ENCODE measurements at regions not wholly inside any gene's neighbourhood (a gene's known extent, or its start where the extent isn't known, plus 50 kb on each side); places are given as distances from the start of the nearest gene placed in this dataset.

DNA sequence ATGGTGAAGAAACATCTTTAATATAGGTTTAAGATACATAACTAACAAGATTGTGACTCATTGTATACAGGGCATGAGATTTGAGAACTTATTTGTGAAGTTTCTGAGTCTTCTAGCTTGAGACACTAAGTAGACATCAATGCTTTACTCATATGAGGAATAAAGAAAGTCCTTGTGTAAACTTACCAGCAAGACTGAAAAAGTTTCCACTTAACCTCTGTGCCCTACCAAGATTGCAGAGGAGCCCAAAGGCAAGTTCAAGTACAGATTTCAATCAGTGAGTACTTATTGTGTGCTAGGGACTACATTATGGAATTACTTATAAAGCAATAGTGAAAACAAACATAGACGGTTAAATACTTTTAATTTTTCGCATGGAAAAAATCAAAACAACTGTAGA is 1041.2 kb upstream of the CELF4 start:
- H3K36me3 ChIP-seq (ENCODE audit: insufficient read depth, low read length), result no peaks in the 10 kb centered on the region
- H3K9ac ChIP-seq (ENCODE audit: low read length), result no peak overlapping the region
- no peaks in the 10 kb centered on the region for H3K4me1 ChIP-seq (ENCODE audit: insufficient read depth, low read length)
- Mint-ChIP-seq H3K4me1 (ENCODE audit: low read depth, unreplicated experiment) (peaks cover 4% of the 10 kb centered on the region), H3K36me3 (ENCODE audit: low read depth, unreplicated experiment) (no peaks in the 10 kb centered on the region), H3K9me3 (ENCODE audit: unreplicated experiment) (no peaks in the 10 kb centered on the region), H3K27ac (ENCODE audit: unreplicated experiment) (no peak overlapping the region), H3K4me3 (ENCODE audit: unreplicated experiment) (no peak overlapping the region), H3K27me3 (ENCODE audit: low read depth, unreplicated experiment) (no peaks in the 10 kb centered on the region)
- DNase-seq (ENCODE audit: low read depth) (no peak), FAIRE-seq (no peak)
- H3K4me2 ChIP-seq (ENCODE audit: low read length), result no peak overlapping the region
- H3K4me3 ChIP-seq (ENCODE audit: insufficient read depth, low read depth, low read length), result no peak overlapping the region
- no peaks in the 10 kb centered on the region for H3K9me3 ChIP-seq (ENCODE audit: insufficient read depth, low read depth, low read length)
- TF ChIP-seq CTCF (IDR thresholded peaks at IDR 0.05; ENCODE audit: insufficient read depth, low read depth, low read length), result no peak
- no peak for TF ChIP-seq EZH2 (IDR thresholded peaks at IDR 0.05; ENCODE audit: insufficient read depth, low read length)
- no peaks in the 10 kb centered on the region for H4K20me1 ChIP-seq (ENCODE audit: insufficient read depth, low read length)
- no peaks in the 10 kb centered on the region for H3K79me2 ChIP-seq (ENCODE audit: insufficient read depth, low read length)
- H3K27me3 ChIP-seq (ENCODE audit: insufficient read depth, low read length), result no peaks in the 10 kb centered on the region
- H3K27ac ChIP-seq (ENCODE audit: low read depth, low read length), result no peak overlapping the region
- H2AFZ ChIP-seq (ENCODE audit: low read depth, low read length), result no peak overlapping the region

DNA sequence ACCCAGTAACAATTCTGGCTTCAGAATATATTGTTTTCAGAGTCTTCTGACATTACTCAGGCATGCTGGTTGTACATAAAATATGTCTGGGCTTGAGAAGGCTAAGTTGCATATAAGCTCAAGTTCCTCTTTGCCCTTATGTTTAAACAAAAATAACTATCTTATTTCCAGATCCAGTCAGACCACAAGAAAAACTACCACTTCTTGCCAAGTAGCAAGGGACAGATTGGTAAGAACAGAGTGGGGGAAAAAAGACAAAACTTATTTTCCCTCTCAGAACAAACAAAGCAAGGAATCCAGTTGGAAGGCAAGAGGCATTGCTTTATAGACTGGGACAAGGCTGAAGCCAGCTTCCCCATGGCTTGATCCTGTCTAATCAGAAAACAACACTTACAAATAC is 1036.7 kb upstream of the CELF4 start:
- Histone ChIP-seq H3K36me3 (ENCODE audit: insufficient read depth, low read length) (no peaks in the 10 kb centered on the region), H3K9ac (ENCODE audit: low read length) (no peak overlapping the region), H3K4me3 (ENCODE audit: insufficient read depth, low read depth, low read length) (no peak overlapping the region), H3K9me3 (ENCODE audit: insufficient read depth, low read depth, low read length) (no peaks in the 10 kb centered on the region), H3K27me3 (ENCODE audit: insufficient read depth, low read length) (no peaks in the 10 kb centered on the region), H3K27ac (ENCODE audit: low read depth, low read length) (no peak overlapping the region), H3K4me2 (ENCODE audit: low read length) (no peak overlapping the region), H3K79me2 (ENCODE audit: insufficient read depth, low read length) (no peaks in the 10 kb centered on the region), H2AFZ (ENCODE audit: low read depth, low read length) (no peak overlapping the region), H3K4me1 (ENCODE audit: insufficient read depth, low read length) (no peaks in the 10 kb centered on the region), H4K20me1 (ENCODE audit: insufficient read depth, low read length) (no peaks in the 10 kb centered on the region)
- Mint-ChIP-seq H3K27me3 (ENCODE audit: low read depth, unreplicated experiment) (no peaks in the 10 kb centered on the region), H3K27ac (ENCODE audit: unreplicated experiment) (no peak overlapping the region), H3K36me3 (ENCODE audit: low read depth, unreplicated experiment) (no peaks in the 10 kb centered on the region), H3K4me1 (ENCODE audit: low read depth, unreplicated experiment) (peaks cover 4% of the 10 kb centered on the region), H3K9me3 (ENCODE audit: unreplicated experiment) (no peaks in the 10 kb centered on the region), H3K4me3 (ENCODE audit: unreplicated experiment) (no peak overlapping the region)
- TF ChIP-seq CTCF (IDR thresholded peaks at IDR 0.05; ENCODE audit: insufficient read depth, low read depth, low read length) (no peak), EZH2 (IDR thresholded peaks at IDR 0.05; ENCODE audit: insufficient read depth, low read length) (no peak)
- FAIRE-seq (no peak), DNase-seq (ENCODE audit: low read depth) (no peak)

DNA sequence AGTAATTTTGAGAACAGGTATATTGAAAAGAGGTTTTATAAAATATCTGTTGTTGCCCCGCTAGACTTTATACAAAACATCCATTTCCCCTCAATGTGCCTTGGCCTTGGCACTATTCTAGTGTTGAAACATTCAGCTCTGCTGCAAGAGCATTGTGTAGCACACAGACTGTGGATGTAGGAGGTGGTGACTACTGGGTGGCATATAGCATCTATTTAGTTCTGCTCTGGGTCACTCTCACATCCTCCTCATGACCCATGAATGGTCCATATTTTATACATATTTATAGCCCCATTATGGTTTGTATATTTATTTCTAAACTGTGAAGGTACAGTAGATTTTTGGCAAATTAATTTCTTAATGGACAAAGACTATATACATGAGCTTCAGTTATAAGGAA is 1022.0 kb upstream of the CELF4 start:
- Mint-ChIP-seq H3K4me1 (ENCODE audit: low read depth, unreplicated experiment) (no peaks in the 10 kb centered on the region), H3K9me3 (ENCODE audit: unreplicated experiment) (no peaks in the 10 kb centered on the region), H3K27me3 (ENCODE audit: low read depth, unreplicated experiment) (no peaks in the 10 kb centered on the region), H3K36me3 (ENCODE audit: low read depth, unreplicated experiment) (no peaks in the 10 kb centered on the region), H3K27ac (ENCODE audit: unreplicated experiment) (no peak overlapping the region), H3K4me3 (ENCODE audit: unreplicated experiment) (no peak overlapping the region)
- FAIRE-seq (no peak), DNase-seq (ENCODE audit: low read depth) (no peak)
- Histone ChIP-seq H4K20me1 (ENCODE audit: insufficient read depth, low read length) (no peaks in the 10 kb centered on the region), H3K36me3 (ENCODE audit: insufficient read depth, low read length) (no peaks in the 10 kb centered on the region), H3K79me2 (ENCODE audit: insufficient read depth, low read length) (no peaks in the 10 kb centered on the region), H3K4me3 (ENCODE audit: insufficient read depth, low read depth, low read length) (no peak overlapping the region), H3K9ac (ENCODE audit: low read length) (no peak overlapping the region), H2AFZ (ENCODE audit: low read depth, low read length) (no peak overlapping the region), H3K9me3 (ENCODE audit: insufficient read depth, low read depth, low read length) (no peaks in the 10 kb centered on the region), H3K4me2 (ENCODE audit: low read length) (no peak overlapping the region), H3K27ac (ENCODE audit: low read depth, low read length) (no peak overlapping the region), H3K27me3 (ENCODE audit: insufficient read depth, low read length) (no peaks in the 10 kb centered on the region), H3K4me1 (ENCODE audit: insufficient read depth, low read length) (no peaks in the 10 kb centered on the region)
- TF ChIP-seq CTCF (IDR thresholded peaks at IDR 0.05; ENCODE audit: insufficient read depth, low read depth, low read length), result no peak
- no peak for TF ChIP-seq EZH2 (IDR thresholded peaks at IDR 0.05; ENCODE audit: insufficient read depth, low read length)
